ENCODE measurements at regions not wholly inside any gene's neighbourhood (a gene's known extent, or its start where the extent isn't known, plus 50 kb on each side); places are given as distances from the start of the nearest gene placed in this dataset.

DNA sequence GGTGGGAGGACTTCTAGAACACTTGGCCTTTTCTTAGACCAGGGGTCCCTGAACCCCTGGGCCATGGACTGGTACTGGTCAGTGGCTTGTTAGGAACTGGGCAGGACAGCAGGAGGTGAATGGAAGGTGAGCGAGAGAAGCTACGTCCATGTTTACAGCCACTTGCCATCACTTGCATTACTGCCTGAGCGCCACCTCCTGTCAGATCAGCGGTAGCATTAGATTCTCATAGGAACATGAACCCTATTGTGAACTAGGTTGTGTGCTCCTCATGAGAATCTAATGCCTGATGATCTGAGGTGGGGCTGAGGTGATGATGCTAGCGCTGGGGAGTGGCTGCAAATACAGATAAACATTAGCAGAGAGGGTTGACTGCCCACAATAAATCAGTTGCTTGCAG lies 100.9 kb upstream of the IGFBP7 start:
- Histone ChIP-seq H3K36me3 (ENCODE audit: control insufficient read depth in 2 of 2, extremely low read depth in 1 of 2, insufficient read depth in 2 of 2, low read length in 2 of 2) (no peaks in the 10 kb centered on the region), H3K9me1 (replicated peaks; ENCODE audit: control insufficient read depth, extremely low read depth, insufficient read depth, low read length) (no peaks in the 10 kb centered on the region), H2AFZ (ENCODE audit: low read depth, low read length) (no peak overlapping the region), H3K27ac (ENCODE audit: insufficient read depth, low read depth, low read length) (no peak overlapping the region), H3K4me1 (ENCODE audit: control insufficient read depth, extremely low read depth, insufficient read depth, low read length) (no peaks in the 10 kb centered on the region), H3K9me3 (replicated peaks; ENCODE audit: control insufficient read depth, insufficient read depth, low read length) (no peaks in the 10 kb centered on the region), H3K27me3 (ENCODE audit: control insufficient read depth in 2 of 2, insufficient read depth in 2 of 2, low read length in 2 of 2) (peaks cover 0 to 4% of the 10 kb centered on the region in 2 experiments), H3K4me3 (replicated peaks in 1 of 3; ENCODE audit: insufficient read depth in 1 of 3, low read depth in 1 of 3, low read length in 3 of 3) (no peak overlapping the region), H4K20me1 (replicated peaks; ENCODE audit: control insufficient read depth, extremely low read depth, insufficient read depth, low read length) (no peaks in the 10 kb centered on the region), H3K9ac (replicated peaks; ENCODE audit: extremely low read depth, insufficient read depth, low read length) (no peak overlapping the region), H3K79me2 (ENCODE audit: control insufficient read depth, insufficient read depth, low read length) (no peaks in the 10 kb centered on the region), H3K4me2 (ENCODE audit: insufficient read depth, low read length) (no peak overlapping the region)
- no peak for FAIRE-seq
- ChIA-PET POLR2A (no interaction called here), CTCF (interaction anchor here (1.3 kb wide), 1 partner anchor 47 kb away, joined by 4 read pairs; no protein-coding TSS in a partner anchor)
- no TSS peak for BruUV-seq (replicated peaks)
- intact Hi-C loops (cut with micrococcal nuclease) = no loop called here
- no peak for DNase-seq (ENCODE audit: low read depth, low spot score)
- no peak for TF ChIP-seq POLR2AphosphoS5 (IDR thresholded peaks at IDR 0.05; ENCODE audit: insufficient read depth, low read depth, low read length)
- TF ChIP-seq POLR2A (IDR thresholded peaks at IDR 0.05; ENCODE audit: low read depth, low read length) = no peak
- no peak for TF ChIP-seq GATA2 (IDR thresholded peaks at IDR 0.05; ENCODE audit: insufficient read depth, insufficient read length, low read depth, low read length)
- no peak for TF ChIP-seq EZH2 (IDR thresholded peaks at IDR 0.05; ENCODE audit: borderline replicate concordance, low read depth, low read length, severe bottlenecking)
- TF ChIP-seq FOS (IDR thresholded peaks at IDR 0.05; ENCODE audit: borderline replicate concordance, insufficient read depth, low read length) = no peak
- TF ChIP-seq MYC (IDR thresholded peaks at IDR 0.05; ENCODE audit: low read depth, low read length) = no peak
- dilution Hi-C loops (cut with MboI; ENCODE audit: extremely low pct_ligation_motif_present, low sequenced_read_pairs) = no loop called here

DNA sequence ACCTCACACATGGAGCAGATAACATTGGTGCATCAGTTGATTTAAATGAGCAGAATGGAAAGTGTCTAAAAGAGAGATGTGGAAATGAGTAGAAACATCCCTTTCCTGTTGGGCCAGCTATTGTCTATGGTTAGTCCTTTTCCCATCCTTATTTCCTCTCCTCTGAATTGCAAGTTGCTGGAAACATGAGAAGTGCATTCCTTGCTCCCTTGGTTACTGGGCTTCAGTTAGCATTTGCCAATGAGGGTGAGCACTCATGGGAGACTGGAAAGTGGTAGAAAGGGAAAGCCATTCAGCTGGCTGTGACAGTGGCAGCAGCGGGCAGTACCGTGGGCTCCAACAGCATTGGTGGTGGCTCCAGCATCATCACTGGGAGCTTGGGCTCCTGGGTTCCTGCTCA lies 96.0 kb upstream of the IGFBP7 start:
- no peak overlapping the region for H3K4me3 ChIP-seq (replicated peaks in 1 of 3; ENCODE audit: insufficient read depth in 1 of 3, low read depth in 1 of 3, low read length in 3 of 3)
- H3K9me1 ChIP-seq (replicated peaks; ENCODE audit: control insufficient read depth, extremely low read depth, insufficient read depth, low read length) = no peaks in the 10 kb centered on the region
- TF ChIP-seq, protein P1, sequence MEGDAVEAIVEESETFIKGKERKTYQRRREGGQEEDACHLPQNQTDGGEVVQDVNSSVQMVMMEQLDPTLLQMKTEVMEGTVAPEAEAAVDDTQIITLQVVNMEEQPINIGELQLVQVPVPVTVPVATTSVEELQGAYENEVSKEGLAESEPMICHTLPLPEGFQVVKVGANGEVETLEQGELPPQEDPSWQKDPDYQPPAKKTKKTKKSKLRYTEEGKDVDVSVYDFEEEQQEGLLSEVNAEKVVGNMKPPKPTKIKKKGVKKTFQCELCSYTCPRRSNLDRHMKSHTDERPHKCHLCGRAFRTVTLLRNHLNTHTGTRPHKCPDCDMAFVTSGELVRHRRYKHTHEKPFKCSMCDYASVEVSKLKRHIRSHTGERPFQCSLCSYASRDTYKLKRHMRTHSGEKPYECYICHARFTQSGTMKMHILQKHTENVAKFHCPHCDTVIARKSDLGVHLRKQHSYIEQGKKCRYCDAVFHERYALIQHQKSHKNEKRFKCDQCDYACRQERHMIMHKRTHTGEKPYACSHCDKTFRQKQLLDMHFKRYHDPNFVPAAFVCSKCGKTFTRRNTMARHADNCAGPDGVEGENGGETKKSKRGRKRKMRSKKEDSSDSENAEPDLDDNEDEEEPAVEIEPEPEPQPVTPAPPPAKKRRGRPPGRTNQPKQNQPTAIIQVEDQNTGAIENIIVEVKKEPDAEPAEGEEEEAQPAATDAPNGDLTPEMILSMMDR (IDR thresholded peaks at IDR 0.05; ENCODE audit: extremely low read depth in 1 of 2, insufficient read depth in 1 of 2, low read depth in 1 of 2, low read length in 2 of 2) = no peak
- TF ChIP-seq EZH2 (IDR thresholded peaks at IDR 0.05; ENCODE audit: borderline replicate concordance, low read depth, low read length, severe bottlenecking) (no peak), POLR2AphosphoS5 (IDR thresholded peaks at IDR 0.05; ENCODE audit: insufficient read depth, low read depth, low read length) (no peak), MYC (IDR thresholded peaks at IDR 0.05; ENCODE audit: low read depth, low read length) (no peak), POLR2A (IDR thresholded peaks at IDR 0.05; ENCODE audit: low read depth, low read length) (no peak), JUN (IDR thresholded peaks at IDR 0.05; ENCODE audit: borderline replicate concordance, insufficient read depth, insufficient read length, low read depth) (no peak), GATA2 (IDR thresholded peaks at IDR 0.05; ENCODE audit: insufficient read depth, insufficient read length, low read depth, low read length) (no peak), FOS (IDR thresholded peaks at IDR 0.05; ENCODE audit: borderline replicate concordance, insufficient read depth, low read length) (no peak)
- TF ChIP-seq, protein P2, sequence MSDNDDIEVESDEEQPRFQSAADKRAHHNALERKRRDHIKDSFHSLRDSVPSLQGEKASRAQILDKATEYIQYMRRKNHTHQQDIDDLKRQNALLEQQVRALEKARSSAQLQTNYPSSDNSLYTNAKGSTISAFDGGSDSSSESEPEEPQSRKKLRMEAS (IDR thresholded peaks at IDR 0.05; ENCODE audit: insufficient read depth, insufficient read length) = no peak
- H3K9ac ChIP-seq (replicated peaks; ENCODE audit: extremely low read depth, insufficient read depth, low read length) = no peak overlapping the region
- DNase-seq (ENCODE audit: low read depth, low spot score) (no peak), FAIRE-seq (no peak)
- no peaks in the 10 kb centered on the region for H3K9me3 ChIP-seq (replicated peaks; ENCODE audit: control insufficient read depth, insufficient read depth, low read length)
- ChIA-PET POLR2A (no interaction called here), CTCF (interaction anchor here (1.5 kb wide), 1 partner anchor 15 kb away, joined by 6 read pairs; no protein-coding TSS in a partner anchor)
- H3K27ac ChIP-seq (ENCODE audit: insufficient read depth, low read depth, low read length) = no peak overlapping the region
- H3K4me1 ChIP-seq (ENCODE audit: control insufficient read depth, extremely low read depth, insufficient read depth, low read length) = no peaks in the 10 kb centered on the region
- no peaks in the 10 kb centered on the region for H3K79me2 ChIP-seq (ENCODE audit: control insufficient read depth, insufficient read depth, low read length)
- peaks cover 11 to 12% of the 10 kb centered on the region in 2 experiments for H3K27me3 ChIP-seq (ENCODE audit: control insufficient read depth in 2 of 2, insufficient read depth in 2 of 2, low read length in 2 of 2)
- intact Hi-C loops (cut with micrococcal nuclease) = no loop called here
- no peaks in the 10 kb centered on the region for H4K20me1 ChIP-seq (replicated peaks; ENCODE audit: control insufficient read depth, extremely low read depth, insufficient read depth, low read length)
- no peaks in the 10 kb centered on the region for H3K36me3 ChIP-seq (ENCODE audit: control insufficient read depth in 2 of 2, extremely low read depth in 1 of 2, insufficient read depth in 2 of 2, low read length in 2 of 2)
- no peak overlapping the region for H3K4me2 ChIP-seq (ENCODE audit: insufficient read depth, low read length)
- BruUV-seq (replicated peaks) = no TSS peak
- no peak overlapping the region for H2AFZ ChIP-seq (ENCODE audit: low read depth, low read length)
- dilution Hi-C loops (cut with MboI; ENCODE audit: extremely low pct_ligation_motif_present, low sequenced_read_pairs) = no loop called here

Measured in endothelial cell of umbilical vein (primary cell).